ENCODE measurements at regions not wholly inside any gene's neighbourhood (a gene's known extent, or its start where the extent isn't known, plus 50 kb on each side); places are given as distances from the start of the nearest gene placed in this dataset.

DNA sequence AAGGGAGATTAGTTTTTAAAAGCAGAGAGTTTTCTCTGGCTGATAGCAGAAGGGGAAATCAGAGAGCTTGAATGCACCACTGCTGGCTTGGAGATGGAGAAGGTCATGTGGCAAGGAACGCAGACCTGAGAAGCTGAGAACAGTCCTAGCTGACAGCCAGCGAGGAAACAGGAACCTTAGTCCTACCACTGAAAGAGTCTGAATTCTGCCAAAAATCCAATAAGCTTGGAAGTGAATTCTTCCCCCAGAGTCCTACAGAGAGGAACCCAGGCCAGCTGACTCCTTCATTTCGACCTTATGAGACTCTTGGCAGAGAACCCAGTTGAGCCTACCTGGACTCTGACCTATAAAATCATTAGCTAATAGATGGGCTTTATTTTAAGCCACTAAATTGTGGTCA, 371.9 kb upstream of the TNP1 start:
- TF ChIP-seq, protein P1, sequence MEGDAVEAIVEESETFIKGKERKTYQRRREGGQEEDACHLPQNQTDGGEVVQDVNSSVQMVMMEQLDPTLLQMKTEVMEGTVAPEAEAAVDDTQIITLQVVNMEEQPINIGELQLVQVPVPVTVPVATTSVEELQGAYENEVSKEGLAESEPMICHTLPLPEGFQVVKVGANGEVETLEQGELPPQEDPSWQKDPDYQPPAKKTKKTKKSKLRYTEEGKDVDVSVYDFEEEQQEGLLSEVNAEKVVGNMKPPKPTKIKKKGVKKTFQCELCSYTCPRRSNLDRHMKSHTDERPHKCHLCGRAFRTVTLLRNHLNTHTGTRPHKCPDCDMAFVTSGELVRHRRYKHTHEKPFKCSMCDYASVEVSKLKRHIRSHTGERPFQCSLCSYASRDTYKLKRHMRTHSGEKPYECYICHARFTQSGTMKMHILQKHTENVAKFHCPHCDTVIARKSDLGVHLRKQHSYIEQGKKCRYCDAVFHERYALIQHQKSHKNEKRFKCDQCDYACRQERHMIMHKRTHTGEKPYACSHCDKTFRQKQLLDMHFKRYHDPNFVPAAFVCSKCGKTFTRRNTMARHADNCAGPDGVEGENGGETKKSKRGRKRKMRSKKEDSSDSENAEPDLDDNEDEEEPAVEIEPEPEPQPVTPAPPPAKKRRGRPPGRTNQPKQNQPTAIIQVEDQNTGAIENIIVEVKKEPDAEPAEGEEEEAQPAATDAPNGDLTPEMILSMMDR (IDR thresholded peaks at IDR 0.05; ENCODE audit: poor library complexity), result no peak
- TF ChIP-seq EZH2 (IDR thresholded peaks at IDR 0.05; ENCODE audit: borderline replicate concordance), result no peak
